SKM-1 (cell line): ENCODE measurements at regions not wholly inside any gene's neighbourhood (a gene's known extent, or its start where the extent isn't known, plus 50 kb on each side); places are given as distances from the start of the nearest gene placed in this dataset.

ENCODE experiments used
- DNase-seq: peaks from one replicate; lab custom pipeline; 2025; ENCODE audit not compliant: unreplicated experiment; lab: John Stamatoyannopoulos, UW

DNA sequence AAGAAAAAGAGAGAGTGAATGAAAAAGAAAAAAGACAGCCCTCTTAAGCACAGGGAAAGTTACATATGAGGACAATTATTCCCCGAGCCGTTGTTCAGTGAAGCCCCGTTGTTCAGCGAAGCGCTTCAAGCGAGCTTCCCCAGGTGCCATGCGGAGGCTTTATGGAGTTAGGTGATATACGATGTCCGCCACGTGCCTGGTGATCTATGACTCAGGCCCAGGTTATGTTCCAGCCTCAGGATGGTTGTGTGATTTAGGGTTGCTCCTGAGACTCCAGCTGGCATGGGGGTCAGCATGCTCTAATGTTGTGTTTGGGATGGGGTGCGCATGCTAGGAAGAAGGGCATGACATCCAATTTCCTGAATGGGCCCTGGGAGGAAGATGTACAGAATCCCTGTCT is 365.6 kb downstream of the CDK5RAP2 start:
- no peak for DNase-seq

DNA sequence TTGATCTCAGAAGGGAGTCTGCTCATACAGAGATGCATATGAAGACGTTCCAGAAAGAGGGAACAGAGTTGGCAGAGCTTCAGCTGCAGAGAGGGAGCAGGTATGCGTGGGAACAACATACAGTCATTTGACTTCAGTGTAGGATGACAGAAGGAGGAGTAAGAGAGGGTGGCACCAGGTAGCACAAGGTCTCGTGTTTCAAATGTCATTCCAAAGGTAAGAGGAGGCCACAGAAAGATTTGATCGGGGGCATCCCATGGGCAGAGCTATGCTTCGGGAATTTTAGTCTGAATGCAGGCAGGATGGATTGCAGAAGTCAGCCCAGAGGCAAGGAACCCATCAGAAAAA is 367.1 kb downstream of the CDK5RAP2 start:
- no peak for DNase-seq

- no peak for DNase-seq
Measured at GRCh38 chr9:120212153-120212852, 367.7 kb downstream of the CDK5RAP2 start.

- DNase-seq: no peak
Measured at GRCh38 chr9:120210274-120210673, 369.7 kb downstream of the CDK5RAP2 start.

- no peak for DNase-seq
Measured at GRCh38 chr9:120202856-120203654, 376.9 kb downstream of the CDK5RAP2 start.

DNA sequence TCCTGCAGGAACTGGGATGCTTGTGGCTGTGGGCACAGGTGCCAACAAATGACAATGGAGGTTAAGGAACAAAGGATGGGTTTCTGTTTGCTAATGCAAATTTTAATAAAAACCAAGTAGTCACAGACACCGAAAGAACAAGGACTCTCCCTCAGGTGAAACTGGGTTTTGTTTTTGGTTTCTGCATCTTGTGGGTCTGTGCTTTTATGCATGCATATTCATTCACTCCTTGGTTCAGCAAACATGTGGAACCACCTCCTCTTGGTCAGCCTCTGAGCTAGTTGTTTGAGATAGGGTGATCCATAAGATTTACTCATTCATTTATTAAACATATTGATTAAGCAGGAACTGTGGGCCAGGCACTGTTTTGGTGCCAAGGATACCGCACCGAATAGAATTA is 381.9 kb downstream of the CDK5RAP2 start:
- no peak for DNase-seq

DNA sequence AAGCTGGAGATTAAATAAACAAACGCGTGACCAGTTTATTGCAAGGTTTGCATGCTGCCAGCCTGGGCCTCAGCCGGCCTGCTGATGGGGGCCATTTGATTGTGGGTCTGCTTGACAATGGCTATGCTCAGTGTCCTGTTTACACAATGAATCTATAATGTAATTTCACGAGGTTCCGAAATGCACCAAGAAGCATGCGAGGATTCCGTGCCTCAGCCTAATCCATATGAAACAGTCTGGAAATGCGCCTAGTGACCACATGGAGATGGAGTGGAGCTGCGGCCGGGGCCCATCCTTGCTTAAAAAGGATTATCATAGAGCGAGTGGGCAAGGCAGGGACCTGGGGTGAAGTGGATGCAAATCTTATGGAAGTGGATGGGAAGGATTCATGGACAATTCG is 382.4 kb downstream of the CDK5RAP2 start:
- DNase-seq: no peak

DNA sequence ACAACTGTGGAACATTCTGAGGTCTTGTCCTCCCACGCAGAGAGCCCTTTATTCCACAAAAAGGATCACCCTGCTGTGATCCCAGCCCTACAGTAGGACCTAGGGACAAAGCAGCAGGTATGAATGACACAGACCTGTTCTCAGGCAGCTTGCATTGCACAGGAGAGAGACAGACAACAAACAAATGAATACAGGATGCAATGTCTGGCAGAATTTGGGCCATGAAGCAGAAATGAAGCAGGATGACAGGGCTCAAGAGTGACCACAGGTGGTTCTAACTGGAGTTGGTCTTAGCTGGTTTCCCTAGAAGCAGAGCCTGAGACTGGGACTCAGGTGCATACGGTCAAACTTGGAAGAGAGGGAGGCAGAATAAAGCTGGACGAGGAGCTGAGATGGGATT is 388.8 kb downstream of the CDK5RAP2 start:
- no peak for DNase-seq

DNA sequence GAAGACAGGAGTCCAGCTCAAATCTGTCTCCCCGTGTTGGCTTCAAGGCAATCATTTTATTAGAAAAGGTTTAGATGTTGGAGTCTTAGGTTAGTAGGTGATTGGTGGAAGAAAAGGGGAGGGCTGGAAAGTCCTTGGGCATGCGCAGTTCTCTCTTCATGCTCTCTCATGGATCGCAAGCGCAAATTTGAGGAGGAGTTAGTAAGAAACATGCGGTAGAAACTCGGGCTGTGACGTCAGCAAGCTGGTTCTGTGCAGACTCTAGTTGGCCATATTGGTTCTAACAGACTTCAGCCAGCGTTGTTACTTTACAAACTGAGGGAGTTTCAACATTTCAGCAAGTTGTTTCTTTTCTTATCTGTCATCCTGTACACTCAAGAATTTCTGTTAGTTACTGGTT is 392.2 kb downstream of the CDK5RAP2 start:
- DNase-seq: no peak

DNA sequence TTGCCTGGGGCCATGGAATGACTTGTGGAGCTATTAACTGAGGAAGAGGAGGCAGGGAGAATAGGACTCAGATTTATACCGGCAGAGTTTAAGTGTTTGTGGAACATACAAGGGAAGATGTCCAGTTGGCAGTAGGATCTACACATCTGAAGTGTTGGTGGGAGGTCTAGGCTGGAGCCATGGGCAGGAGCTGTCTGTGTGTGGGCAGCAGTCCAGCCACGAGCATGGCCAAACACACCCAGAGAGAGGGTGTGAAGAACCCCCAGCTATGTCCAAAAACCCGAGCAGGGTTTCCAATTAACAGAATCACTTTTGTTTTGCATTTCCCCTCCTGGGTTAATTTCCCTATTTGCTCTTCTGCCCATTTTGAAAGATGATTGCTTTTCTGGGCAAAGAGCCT is 393.7 kb downstream of the CDK5RAP2 start:
- no peak for DNase-seq

DNA sequence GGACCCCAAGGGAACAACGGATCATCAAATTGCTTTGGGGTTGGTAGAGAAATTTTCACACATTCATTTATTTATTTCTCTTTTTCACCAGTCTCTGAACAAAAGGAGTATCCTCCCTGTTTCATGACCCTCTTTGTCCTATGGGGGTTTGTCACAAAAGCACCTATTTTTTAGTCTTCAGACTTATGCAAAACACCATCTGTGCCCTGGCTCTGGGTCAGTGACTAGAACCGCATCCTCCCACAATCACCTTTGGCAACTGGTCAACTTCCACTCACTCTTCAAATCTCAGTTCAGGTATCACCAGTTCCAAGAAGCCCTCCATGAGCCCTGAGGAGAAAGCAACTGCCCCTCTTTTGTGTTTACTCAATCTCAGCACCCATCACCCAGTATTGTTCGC is 395.7 kb downstream of the CDK5RAP2 start:
- no peak for DNase-seq

DNA sequence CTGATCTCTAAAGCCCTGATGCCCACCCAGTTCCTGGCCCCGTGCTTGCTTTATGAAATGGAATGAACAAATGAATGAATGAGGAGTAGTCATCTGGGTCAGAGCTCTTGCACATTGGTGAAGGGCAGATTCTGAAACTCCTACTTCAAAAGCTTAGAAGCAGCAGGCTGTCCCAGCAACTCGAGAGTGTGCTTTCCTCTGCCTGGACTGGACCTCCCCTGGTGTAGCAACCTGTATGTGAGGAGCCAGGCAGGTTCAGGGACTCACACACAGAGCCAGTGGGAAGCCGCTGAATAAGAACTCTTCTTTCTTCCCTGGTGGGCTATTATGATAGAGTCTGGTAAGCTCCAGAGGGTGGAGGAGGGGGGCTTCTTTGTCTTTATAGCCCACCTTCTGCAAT is 396.4 kb downstream of the CDK5RAP2 start:
- no peak for DNase-seq

DNA sequence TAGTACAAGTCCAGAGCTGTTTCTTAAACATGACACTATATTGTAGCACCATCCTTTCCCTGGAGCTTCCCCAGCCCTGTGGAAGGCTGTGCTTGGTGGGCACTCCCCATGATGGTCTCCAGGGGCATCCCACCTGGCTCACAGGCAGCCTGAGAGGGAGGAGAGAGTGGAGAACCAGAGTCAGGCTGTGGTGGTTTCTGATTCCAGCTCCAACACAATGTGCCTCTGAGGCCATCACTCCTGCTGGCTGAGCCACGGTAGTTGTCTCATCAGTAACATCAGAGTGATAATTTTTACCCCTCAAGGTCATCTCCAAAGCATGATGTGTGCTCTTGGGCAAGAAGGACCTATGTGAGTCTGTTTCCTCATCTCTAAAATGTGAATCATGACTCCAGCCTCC is 398.0 kb downstream of the CDK5RAP2 start:
- no peak for DNase-seq

GRCh38 chr9:120177121-120177520 is 402.8 kb downstream of the CDK5RAP2 start:
- no peak for DNase-seq

- no peak for DNase-seq
Measured at GRCh38 chr9:120175031-120175430, 404.9 kb downstream of the CDK5RAP2 start.

GRCh38 chr9:120161776-120162175 is 418.2 kb downstream of the CDK5RAP2 start:
- DNase-seq: no peak

DNA sequence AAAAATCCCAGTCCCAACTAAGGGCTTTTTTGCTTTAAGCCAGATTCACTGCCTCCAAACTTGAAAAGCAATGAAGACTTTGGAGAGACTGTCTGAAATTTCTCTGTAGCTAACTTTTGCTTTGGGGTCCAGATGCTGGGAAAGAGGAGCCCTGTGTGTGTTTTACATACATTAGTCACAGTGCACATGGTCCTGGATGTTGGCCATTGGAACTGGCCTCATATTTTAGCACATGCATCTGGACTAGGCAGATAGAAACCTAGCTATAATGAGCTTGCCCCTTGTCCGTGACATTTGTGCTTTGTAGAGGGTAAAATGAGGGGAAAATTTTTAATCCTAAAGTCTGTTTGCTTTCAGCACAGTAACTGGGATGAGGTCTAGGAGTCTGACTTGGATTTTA is 421.7 kb downstream of the CDK5RAP2 start:
- DNase-seq: no peak

- no peak for DNase-seq
Measured at GRCh38 chr9:120156376-120156775, 423.6 kb downstream of the CDK5RAP2 start.

GRCh38 chr9:120153258-120153657 is 426.7 kb downstream of the CDK5RAP2 start:
- no peak for DNase-seq

- no peak for DNase-seq
Measured at GRCh38 chr9:120152295-120152694, 427.7 kb downstream of the CDK5RAP2 start.

DNA sequence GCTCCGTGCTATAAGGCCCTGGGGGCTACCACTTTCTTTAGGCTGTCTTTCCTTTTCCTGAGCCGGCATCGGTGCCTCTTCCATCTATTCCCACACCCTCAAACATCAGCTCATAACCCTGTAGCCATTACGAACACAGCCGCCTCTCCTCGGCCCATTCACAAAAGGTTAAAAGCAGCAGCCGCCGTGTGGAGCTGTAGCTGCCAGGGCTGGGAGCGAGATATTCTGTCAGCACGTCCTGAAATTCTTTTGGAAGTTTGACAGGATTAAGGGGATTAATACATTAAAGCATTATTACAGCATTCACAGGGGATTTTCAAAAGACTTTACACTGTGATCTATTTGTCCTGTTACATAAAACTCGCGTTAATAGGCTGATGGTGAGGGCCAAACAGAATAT is 428.2 kb downstream of the CDK5RAP2 start:
- DNase-seq: no peak

DNA sequence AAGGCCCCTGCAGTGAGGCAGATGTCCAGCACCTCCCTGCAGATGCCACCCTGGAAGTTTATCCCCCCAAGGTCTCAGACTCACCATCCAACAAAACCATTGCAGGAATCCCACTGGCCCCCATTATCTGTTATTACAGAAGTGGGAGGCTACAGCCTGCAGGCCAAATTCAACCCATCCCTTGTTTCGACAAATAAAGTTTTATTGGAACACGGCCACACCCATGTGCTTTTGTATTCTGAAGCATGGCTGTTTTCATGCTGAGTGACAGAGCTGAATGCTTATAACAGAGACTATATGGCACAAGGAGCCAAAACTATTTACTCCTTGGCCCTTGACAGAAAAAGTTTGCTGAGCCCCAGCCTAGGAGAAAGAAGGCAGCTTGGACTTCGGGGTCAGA is 428.8 kb downstream of the CDK5RAP2 start:
- DNase-seq: no peak

GRCh38 chr9:120138955-120139354 is 441.0 kb downstream of the CDK5RAP2 start:
- DNase-seq: no peak
